H1 (cell line): ENCODE measurements at regions not wholly inside any gene's neighbourhood (a gene's known extent, or its start where the extent isn't known, plus 50 kb on each side); places are given as distances from the start of the nearest gene placed in this dataset.

Experiments
- CTCF ChIA-PET: fragments of 300-600 bp; sonication (Branson Sonifier 250); formaldehyde crosslinking; loops from one replicate; lab custom pipeline; 2021; ENCODE audit not compliant: partially characterized antibody; lab: Charles Lee
- POLR2A ChIA-PET: fragments of 300-600 bp; sonication (Branson Sonifier 250); formaldehyde crosslinking; loops from one replicate; lab custom pipeline; 2021; ENCODE audit warnings: inconsistent platforms; ENCODE audit not compliant: partially characterized antibody; lab: Charles Lee
- DNase-seq, 2 experiments: peaks; one replicate each; pipeline versions ENCODE4 v3.0.0 to v3.0.0-alpha.2; 2010 to 2022; ENCODE audit warnings: low spot score in 2 of 2, low read depth in 1 of 2, mixed read lengths in 1 of 2
- FAIRE-seq: peaks from 2 replicates; lab custom pipeline; 2011; peaks lifted over from hg19 to GRCh38; lab: Jason Lieb, UNC
- H2AFZ ChIP-seq: 2 replicates; pipeline ENCODE4 v1.8.1; 2012; ENCODE audit warnings: low read length, inconsistent platforms
- H2AK5ac ChIP-seq: 2 replicates; pipeline ENCODE4 v1.6.1; 2013; ENCODE audit warnings: low read depth, low read length
- H2BK120ac ChIP-seq: replicated peaks from 2 replicates; pipeline ENCODE3; 2013; ENCODE audit warnings: low read depth, low read length, inconsistent platforms
- H2BK12ac ChIP-seq: 2 replicates; pipeline ENCODE4 v1.6.1; 2013; ENCODE audit warnings: low read depth, low read length
- H2BK15ac ChIP-seq: 2 replicates; pipeline ENCODE4 v1.6.1; 2013; ENCODE audit warnings: low read length
- H2BK20ac ChIP-seq: 2 replicates; pipeline ENCODE4 v1.6.1; 2013; ENCODE audit warnings: low read length
- H2BK5ac ChIP-seq: 2 replicates; pipeline ENCODE4 v1.6.1; 2013; ENCODE audit warnings: low read depth, low read length
- H3K14ac ChIP-seq: 2 replicates; pipeline ENCODE4 v1.6.1; 2013; ENCODE audit warnings: inconsistent platforms; ENCODE audit not compliant: insufficient read length
- H3K18ac ChIP-seq: 2 replicates; pipeline ENCODE4 v1.6.1; 2013; ENCODE audit warnings: low read length; ENCODE audit errors: extremely low read depth
- H3K23ac ChIP-seq: 2 replicates; pipeline ENCODE4 v1.6.1; 2013; ENCODE audit warnings: inconsistent platforms; ENCODE audit not compliant: insufficient read length
- H3K23me2 ChIP-seq: 2 replicates; pipeline ENCODE4 v1.6.1; 2013; ENCODE audit warnings: low read depth, low read length
- H3K27ac ChIP-seq: 2 replicates; pipeline ENCODE4 v1.6.1; 2011; ENCODE audit warnings: low read depth, low read length, inconsistent platforms
- H3K27me3 ChIP-seq, 4 experiments: replicated peaks in 1 of 4; 1 replicate in 1 of 4; 2 replicates in 3 of 4; pipeline versions ENCODE4 v1.6.1 to v1.8.1; 2011 to 2013; ENCODE audit warnings: low read length in 3 of 4, mild to moderate bottlenecking in 3 of 4, inconsistent platforms in 2 of 4, mixed read lengths in 2 of 4, moderate library complexity in 1 of 4; ENCODE audit not compliant: control insufficient read depth in 3 of 4, insufficient read depth in 3 of 4; ENCODE audit errors: extremely low read depth in 1 of 4
- H3K36me3 ChIP-seq, 4 experiments: 2 replicates each; pipeline versions ENCODE4 v1.6.1 to v1.8.1; 2011 to 2013; ENCODE audit warnings: mild to moderate bottlenecking in 4 of 4, low read length in 3 of 4, moderate library complexity in 2 of 4, control low read depth in 1 of 4, inconsistent platforms in 1 of 4; ENCODE audit not compliant: insufficient read depth in 4 of 4, control insufficient read depth in 2 of 4
- H3K4ac ChIP-seq: replicated peaks from 2 replicates; pipeline ENCODE3; 2013; ENCODE audit warnings: low read length, low read depth, mixed read lengths, inconsistent platforms; ENCODE audit not compliant: insufficient read length
- H3K4me1 ChIP-seq, 4 experiments: replicated peaks in 1 of 4; 1 replicate in 1 of 4; 2 replicates in 3 of 4; pipeline versions ENCODE4 v1.6.1 to v1.8.1; 2011 to 2013; ENCODE audit warnings: low read length in 3 of 4, inconsistent platforms in 2 of 4, mixed read lengths in 1 of 4; ENCODE audit not compliant: insufficient read depth in 4 of 4, control insufficient read depth in 3 of 4
- H3K4me2 ChIP-seq, 2 experiments: 2 replicates each; pipeline versions ENCODE4 v1.6.1 to v1.8.1; 2011 to 2013; ENCODE audit warnings: low read depth in 2 of 2, low read length in 2 of 2, control low read depth in 1 of 2, inconsistent platforms in 1 of 2, mild to moderate bottlenecking in 1 of 2; ENCODE audit not compliant: insufficient read depth in 1 of 2
- H3K4me3 ChIP-seq, 4 experiments: fragments of 200-600, 300-600 bp in 1 of 4; sonication (generic), shearing (Covaris generic), sonication (Bioruptor Twin) in 1 of 4; 2 replicates each; pipeline versions ENCODE4 v1.5.1 to v1.8.1; 2011 to 2016; ENCODE audit warnings: low read length in 4 of 4, low read depth in 3 of 4, control low read depth in 2 of 4, inconsistent platforms in 2 of 4, mild to moderate bottlenecking in 2 of 4, mixed read lengths in 1 of 4, moderate library complexity in 1 of 4; ENCODE audit not compliant: insufficient read depth in 2 of 4; ENCODE audit errors: extremely low read depth in 1 of 4
- H3K56ac ChIP-seq: replicated peaks from 2 replicates; pipeline ENCODE3; 2013; ENCODE audit warnings: low read depth, mild to moderate bottlenecking, mixed read lengths, low read length, inconsistent platforms; ENCODE audit not compliant: insufficient read length
- H3K79me1 ChIP-seq: 2 replicates; pipeline ENCODE4 v1.6.1; 2013; ENCODE audit warnings: low read depth, low read length, control low read depth
- H3K79me2 ChIP-seq, 2 experiments: 2 replicates each; pipeline versions ENCODE4 v1.6.1 to v1.8.1; 2012 to 2013; ENCODE audit warnings: low read length in 2 of 2, mild to moderate bottlenecking in 2 of 2, inconsistent platforms in 1 of 2; ENCODE audit not compliant: insufficient read depth in 2 of 2, control insufficient read depth in 1 of 2
- H3K9ac ChIP-seq, 4 experiments: replicated peaks in 1 of 4; 1 replicate in 1 of 4; 2 replicates in 3 of 4; pipeline versions ENCODE4 v1.6.1 to v1.8.1; 2011 to 2013; ENCODE audit warnings: low read depth in 3 of 4, low read length in 3 of 4, control low read depth in 2 of 4, mild to moderate bottlenecking in 2 of 4, moderate library complexity in 2 of 4, inconsistent platforms in 1 of 4; ENCODE audit errors: extremely low read depth in 1 of 4
- H3K9me3 ChIP-seq, 2 experiments: 2 replicates each; pipeline versions ENCODE4 v1.6.1 to v1.8.1; 2012 to 2013; ENCODE audit warnings: mild to moderate bottlenecking in 2 of 2, moderate library complexity in 2 of 2, control low read depth in 1 of 2, inconsistent platforms in 1 of 2, low read depth in 1 of 2, low read length in 1 of 2, mixed read lengths in 1 of 2; ENCODE audit not compliant: insufficient read depth in 2 of 2
- H4K20me1 ChIP-seq, 2 experiments: replicated peaks in 1 of 2; 2 replicates each; pipeline versions ENCODE3 to v1.8.1; 2011 to 2013; ENCODE audit warnings: inconsistent platforms in 2 of 2, low read length in 2 of 2, mild to moderate bottlenecking in 1 of 2; ENCODE audit not compliant: insufficient read depth in 2 of 2, control insufficient read depth in 1 of 2
- H4K5ac ChIP-seq: 2 replicates; pipeline ENCODE4 v1.6.1; 2013; ENCODE audit warnings: low read length, low read depth, mixed read lengths, inconsistent platforms; ENCODE audit not compliant: insufficient read length
- H4K8ac ChIP-seq: 2 replicates; pipeline ENCODE4 v1.8.0; 2013; ENCODE audit warnings: mild to moderate bottlenecking, moderate library complexity, low read length, inconsistent platforms; ENCODE audit not compliant: insufficient read depth; ENCODE audit errors: extremely low read depth
- H4K91ac ChIP-seq: replicated peaks from 2 replicates; pipeline ENCODE3; 2013; ENCODE audit warnings: low read length, mixed read lengths, inconsistent platforms; ENCODE audit not compliant: insufficient read length
- BCL11A ChIP-seq, 2 experiments: IDR thresholded peaks; one replicate each; pipeline ENCODE4 v1.6.1; 2011; ENCODE audit warnings: low read depth in 2 of 2, low read length in 2 of 2, mild to moderate bottlenecking in 2 of 2
- FOSL1 ChIP-seq: IDR thresholded peaks from 2 replicates; pipeline ENCODE4 v1.6.1; 2011; ENCODE audit warnings: mild to moderate bottlenecking, low read depth, low read length, moderate library complexity; ENCODE audit not compliant: insufficient read depth
- HDAC2 ChIP-seq, 2 experiments: fragments of 300-600 bp in 1 of 2; sonication (generic) in 1 of 2; IDR thresholded peaks; 2 replicates each; pipeline ENCODE4 v1.6.1; 2011 to 2012; ENCODE audit warnings: low read depth in 2 of 2, low read length in 2 of 2, mild to moderate bottlenecking in 2 of 2, moderate library complexity in 2 of 2, borderline replicate concordance in 1 of 2, inconsistent platforms in 1 of 2
- HDAC6 ChIP-seq: IDR thresholded peaks from one replicate; pipeline ENCODE4 v1.7.1; 2012; ENCODE audit warnings: low read depth, mild to moderate bottlenecking, inconsistent platforms, low read length, moderate library complexity
- MAX ChIP-seq: IDR thresholded peaks from 2 replicates; pipeline ENCODE4 v1.6.1; 2012; ENCODE audit warnings: inconsistent platforms
- RFX5 ChIP-seq: IDR thresholded peaks from 2 replicates; pipeline ENCODE4 v1.6.1; 2011; ENCODE audit warnings: low read depth, low read length, improper control_type of control experiment, borderline replicate concordance
- RNF2 ChIP-seq: fragments of 200-900, 300-1000 bp; sonication (generic); IDR thresholded peaks from 2 replicates; pipeline ENCODE4 v1.7.1; 2016; ENCODE audit warnings: borderline replicate concordance, low read depth, mild to moderate bottlenecking, antibody characterized with exemption, low read length; ENCODE audit not compliant: poor library complexity, severe bottlenecking; ENCODE audit errors: missing control alignments
- SIRT6 ChIP-seq: IDR thresholded peaks from one replicate; pipeline ENCODE4 v1.7.1; 2012; ENCODE audit warnings: low read length, inconsistent platforms
- SP1 ChIP-seq: IDR thresholded peaks from 2 replicates; pipeline ENCODE4 v1.6.1; 2011; ENCODE audit warnings: low read depth, low read length
- USF2 ChIP-seq: IDR thresholded peaks from 2 replicates; pipeline ENCODE4 v1.6.1; 2011; ENCODE audit warnings: low read length, improper control_type of control experiment
- ZNF274 ChIP-seq: IDR thresholded peaks from 2 replicates; pipeline ENCODE4 v1.7.0; 2012; ENCODE audit warnings: low read length, borderline replicate concordance; ENCODE audit errors: extremely low read depth
- WGBS, 2 experiments: shearing (Covaris generic) in 1 of 2; methylation state at CpG; one replicate each; pipeline versions ENCODE4 v1.1.6 to v1.1.7; 2013 to 2015; ENCODE audit warnings: low lambda C conversion rate in 2 of 2, mixed read lengths in 2 of 2, inconsistent platforms in 1 of 2, low coverage in 1 of 2, missing lambda C conversion rate in 1 of 2; ENCODE audit not compliant: insufficient replicate concordance in 2 of 2, insufficient coverage in 1 of 2, insufficient read length in 1 of 2; ENCODE audit errors: extremely low coverage in 1 of 2, missing lambda C conversion rate in 1 of 2; 5-methylcytosine and 5-hydroxymethylcytosine counted together

- Histone ChIP-seq H3K4me2 (no peak overlapping the region), H4K91ac (no peak overlapping the region), H3K27me3 (peaks cover 0 to 1% (median 0%) of the 10 kb centered on the region in 4 experiments; a peak in 1 of 7 replicates), H3K36me3 (no peaks in the 10 kb centered on the region), H3K79me1 (no peaks in the 10 kb centered on the region), H3K9ac (no peak overlapping the region), H3K4ac (no peak overlapping the region), H3K4me3 (no peak overlapping the region), H2BK12ac (no peak overlapping the region), H3K18ac (no peak overlapping the region), H3K79me2 (no peaks in the 10 kb centered on the region), H3K9me3 (no peaks in the 10 kb centered on the region), H4K20me1 (no peaks in the 10 kb centered on the region), H3K14ac (no peak overlapping the region), H3K23ac (no peak overlapping the region), H4K8ac (no peak overlapping the region), H4K5ac (no peak overlapping the region), H3K23me2 (no peaks in the 10 kb centered on the region), H2BK15ac (no peak overlapping the region), H2BK5ac (no peak overlapping the region), H3K27ac (no peak overlapping the region), H2BK120ac (no peak overlapping the region), H3K4me1 (no peaks in the 10 kb centered on the region), H3K56ac (no peak overlapping the region), H2BK20ac (no peak overlapping the region), H2AK5ac (no peak overlapping the region), H2AFZ (no peak overlapping the region)
- DNase-seq: no peak
- no peak for FAIRE-seq
- ChIA-PET CTCF (interaction anchor here (1.3 kb wide), 1 partner anchor 16 kb away, joined by 3 read pairs; no protein-coding TSS in a partner anchor), POLR2A (interaction anchor here (0.6 kb wide), 1 partner anchor 8 kb away, joined by 4 read pairs; no protein-coding TSS in a partner anchor)
- 90% methylated on average over 6 of the region's 6 CpGs; no CpG with 5 or more reads in 1 of the 2 experiments for WGBS, 2 experiments
- no peak for TF ChIP-seq FOSL1
- no peak for TF ChIP-seq BCL11A (IDR thresholded peaks at IDR 0.05; ENCODE audit: low read depth in 2 of 2, low read length in 2 of 2)
- TF ChIP-seq RFX5: no peak
- TF ChIP-seq MAX: no peak
- TF ChIP-seq RNF2: no peak
- no peak for TF ChIP-seq SIRT6
- no peak for TF ChIP-seq USF2
- TF ChIP-seq ZNF274: no peak
- TF ChIP-seq SP1: no peak
- TF ChIP-seq HDAC2 (IDR thresholded peaks at IDR 0.05; ENCODE audit: borderline replicate concordance in 1 of 2, low read depth in 2 of 2, low read length in 2 of 2): no peak
- no peak for TF ChIP-seq HDAC6
Measured at GRCh38 chr5:125969011-125969813, 454.0 kb upstream of the GRAMD2B start.
